H9 (cell line): ENCODE measurements at regions not wholly inside any gene's neighbourhood (a gene's known extent, or its start where the extent isn't known, plus 50 kb on each side); places are given as distances from the start of the nearest gene placed in this dataset.

ENCODE experiments used
- DNase-seq: peaks from one replicate; pipeline ENCODE4 v3.0.0-alpha.2; 2017
- H2AFZ ChIP-seq: one replicate; pipeline ENCODE4 v1.6.1; 2013; ENCODE audit warnings: mild to moderate bottlenecking, low read length, control low read depth, moderate library complexity
- H2AK5ac ChIP-seq: 2 replicates; pipeline ENCODE4 v1.6.1; 2013; ENCODE audit warnings: low read length, control low read depth, mixed read lengths; ENCODE audit not compliant: insufficient read length
- H2BK120ac ChIP-seq: one replicate; pipeline ENCODE4 v1.6.1; 2013; ENCODE audit warnings: low read depth, mild to moderate bottlenecking, low read length, control low read depth, inconsistent platforms; ENCODE audit not compliant: poor library complexity, severe bottlenecking
- H2BK12ac ChIP-seq: 2 replicates; pipeline ENCODE4 v1.6.1; 2013; ENCODE audit warnings: low read length, control low read depth, mixed read lengths, low read depth; ENCODE audit not compliant: insufficient read length
- H2BK15ac ChIP-seq: 2 replicates; pipeline ENCODE4 v1.6.1; 2013; ENCODE audit warnings: low read depth, low read length, control low read depth
- H2BK20ac ChIP-seq: one replicate; pipeline ENCODE4 v1.6.1; 2013; ENCODE audit warnings: low read depth, mild to moderate bottlenecking, low read length, control low read depth, inconsistent platforms; ENCODE audit not compliant: poor library complexity, severe bottlenecking
- H2BK5ac ChIP-seq: 2 replicates; pipeline ENCODE4 v1.6.1; 2013; ENCODE audit warnings: low read length, control low read depth, mixed read lengths; ENCODE audit not compliant: insufficient read length
- H3K14ac ChIP-seq: 2 replicates; pipeline ENCODE4 v1.6.1; 2013; ENCODE audit warnings: low read length, control low read depth; ENCODE audit not compliant: insufficient read depth
- H3K18ac ChIP-seq: 2 replicates; pipeline ENCODE4 v1.6.1; 2013; ENCODE audit warnings: low read depth, mild to moderate bottlenecking, mixed read lengths, low read length, control low read depth; ENCODE audit not compliant: insufficient read length
- H3K23ac ChIP-seq: 2 replicates; pipeline ENCODE4 v1.6.1; 2013; ENCODE audit warnings: low read length, control low read depth, mixed read lengths, low read depth; ENCODE audit not compliant: insufficient read length
- H3K23me2 ChIP-seq: 2 replicates; pipeline ENCODE4 v1.6.1; 2013; ENCODE audit warnings: low read depth, mild to moderate bottlenecking, mixed read lengths, low read length, control low read depth; ENCODE audit not compliant: insufficient read length, poor library complexity, severe bottlenecking
- H3K27ac ChIP-seq: 2 replicates; pipeline ENCODE4 v1.5.1; 2013; ENCODE audit warnings: low read length, control low read depth, mixed read lengths, low read depth; ENCODE audit not compliant: insufficient read length
- H3K27me3 ChIP-seq: 2 replicates; pipeline ENCODE4 v1.6.1; 2013; ENCODE audit warnings: low read length, control low read depth, inconsistent platforms; ENCODE audit not compliant: insufficient read depth
- H3K4ac ChIP-seq: 2 replicates; pipeline ENCODE4 v1.6.1; 2013; ENCODE audit warnings: low read depth, mild to moderate bottlenecking, control low read depth, inconsistent platforms, low read length, moderate library complexity
- H3K4me1 ChIP-seq: 2 replicates; pipeline ENCODE4 v1.6.1; 2013; ENCODE audit warnings: low read length, control low read depth, inconsistent platforms; ENCODE audit not compliant: insufficient read depth
- H3K4me2 ChIP-seq: 2 replicates; pipeline ENCODE4 v1.6.1; 2013; ENCODE audit warnings: low read length, control low read depth, mixed read lengths; ENCODE audit not compliant: insufficient read length, insufficient read depth
- H3K56ac ChIP-seq: 2 replicates; pipeline ENCODE4 v1.6.1; 2013; ENCODE audit warnings: low read depth, mild to moderate bottlenecking, mixed read lengths, low read length, control low read depth; ENCODE audit not compliant: insufficient read length
- H3K79me1 ChIP-seq: 2 replicates; pipeline ENCODE4 v1.6.1; 2013; ENCODE audit warnings: low read depth, mild to moderate bottlenecking, moderate library complexity, low read length, control low read depth, inconsistent platforms; ENCODE audit not compliant: insufficient read depth, poor library complexity, severe bottlenecking
- H3K79me2 ChIP-seq: 2 replicates; pipeline ENCODE4 v1.6.1; 2013; ENCODE audit warnings: low read length, control low read depth, inconsistent platforms; ENCODE audit not compliant: insufficient read depth
- H3K9ac ChIP-seq: 2 replicates; pipeline ENCODE4 v1.6.1; 2013; ENCODE audit warnings: low read length, control low read depth, mixed read lengths; ENCODE audit not compliant: insufficient read length; ENCODE audit errors: extremely low read depth
- H3K9me3 ChIP-seq: one replicate; pipeline ENCODE4 v1.6.1; 2013; ENCODE audit warnings: low read depth, low read length, inconsistent platforms; ENCODE audit not compliant: control insufficient read depth
- H3T11ph ChIP-seq: one replicate; pipeline ENCODE4 v1.6.1; 2013; ENCODE audit warnings: mild to moderate bottlenecking, low read length, control low read depth, inconsistent platforms
- H4K20me1 ChIP-seq: one replicate; pipeline ENCODE4 v1.6.1; 2013; ENCODE audit not compliant: control insufficient read depth, insufficient read length, insufficient read depth
- H4K5ac ChIP-seq: 2 replicates; pipeline ENCODE4 v1.6.1; 2013; ENCODE audit warnings: low read depth, mild to moderate bottlenecking, mixed read lengths, low read length, control low read depth; ENCODE audit not compliant: insufficient read length
- H4K8ac ChIP-seq: replicated peaks from 2 replicates; pipeline ENCODE4 v1.6.1; 2013; ENCODE audit warnings: low read length, control low read depth, mixed read lengths, low read depth; ENCODE audit not compliant: insufficient read length
- H4K91ac ChIP-seq: 2 replicates; pipeline ENCODE4 v1.6.1; 2013; ENCODE audit warnings: low read depth, mild to moderate bottlenecking, moderate library complexity, mixed read lengths, low read length, control low read depth; ENCODE audit not compliant: insufficient read length
- H3K27ac Mint-ChIP-seq, 3 experiments: 2 replicates in 2 of 3; 3 replicates in 1 of 3; pipeline ENCODE4 v1.8.0; 2020 to 2021; ENCODE audit warnings: mixed read lengths in 3 of 3, mild to moderate bottlenecking in 1 of 3, moderate library complexity in 1 of 3
- H3K27me3 Mint-ChIP-seq: 2 replicates; pipeline ENCODE4 v1.8.0; 2021; ENCODE audit warnings: low read depth, mild to moderate bottlenecking, moderate library complexity, mixed read lengths
- H3K36me3 Mint-ChIP-seq, 3 experiments: 2 replicates in 2 of 3; 3 replicates in 1 of 3; pipeline ENCODE4 v1.8.0; 2020 to 2021; ENCODE audit warnings: low read depth in 3 of 3, mixed read lengths in 3 of 3; ENCODE audit not compliant: insufficient read depth in 1 of 3
- H3K4me1 Mint-ChIP-seq, 2 experiments: 2 replicates each; pipeline ENCODE4 v1.8.0; 2020; ENCODE audit warnings: mixed read lengths in 2 of 2
- H3K4me3 Mint-ChIP-seq, 2 experiments: 2 replicates in 1 of 2; 3 replicates in 1 of 2; pipeline ENCODE4 v1.8.0; 2020 to 2021; ENCODE audit warnings: mild to moderate bottlenecking in 2 of 2, mixed read lengths in 2 of 2, moderate library complexity in 1 of 2
- H3K9me3 Mint-ChIP-seq, 2 experiments: 2 replicates in 1 of 2; 3 replicates in 1 of 2; pipeline ENCODE4 v1.8.0; 2020; ENCODE audit warnings: mild to moderate bottlenecking in 2 of 2, mixed read lengths in 2 of 2, moderate library complexity in 1 of 2
- CTCF ChIP-seq: fragments of 200-600 bp; sonication (generic); conservative IDR thresholded peaks from 3 replicates; pipeline ENCODE4 v1.8.0; 2021; ENCODE audit warnings: antibody characterized with exemption, mild to moderate bottlenecking
- WGBS: extraction: QIAGEN DNeasy Blood & Tissue Kit; methylation state at CpG from one replicate; pipeline ENCODE4 v1.1.7; 2013; ENCODE audit warnings: missing lambda C conversion rate, low lambda C conversion rate, mixed read lengths; ENCODE audit not compliant: insufficient read length; ENCODE audit errors: extremely low coverage; 5-methylcytosine and 5-hydroxymethylcytosine counted together

DNA sequence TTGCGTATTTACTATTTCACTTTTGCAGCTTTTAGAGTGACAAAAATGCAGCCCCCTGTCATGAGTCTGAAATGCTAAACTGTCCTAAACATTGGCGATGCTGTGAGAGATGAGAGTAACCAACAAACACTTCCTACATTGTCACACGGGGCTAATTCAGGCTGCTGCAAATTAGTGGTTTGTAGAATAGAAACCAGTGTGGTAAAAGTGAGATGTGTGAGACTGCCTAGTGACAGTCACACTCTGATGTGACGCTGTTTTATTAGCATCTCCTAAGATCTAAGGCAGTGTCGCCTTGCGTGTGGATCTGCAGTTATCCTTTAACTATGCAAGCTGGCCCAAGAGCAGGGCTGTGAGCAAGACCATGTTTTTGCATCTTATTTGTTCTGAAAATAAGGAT lies 800.2 kb upstream of the TENM3 start:
- Histone ChIP-seq H3K79me1 (no peaks in the 10 kb centered on the region), H3K79me2 (no peaks in the 10 kb centered on the region), H2AFZ (no peak overlapping the region), H3K9me3 (no peaks in the 10 kb centered on the region), H4K91ac (no peak overlapping the region), H4K5ac (no peak overlapping the region), H3K14ac (no peak overlapping the region), H3K4me1 (no peaks in the 10 kb centered on the region; the same call in 1 of the 2 replicates), H3K4me2 (no peak overlapping the region), H4K20me1 (no peaks in the 10 kb centered on the region), H3K27ac (no peak overlapping the region), H2BK5ac (no peak overlapping the region), H3K18ac (no peak overlapping the region), H3K27me3 (no peaks in the 10 kb centered on the region), H3K4ac (no peak overlapping the region), H4K8ac (no peak overlapping the region), H2BK20ac (no peak overlapping the region), H3T11ph (no peak overlapping the region), H3K23ac (no peak overlapping the region), H2AK5ac (no peak overlapping the region), H2BK12ac (no peak overlapping the region), H2BK120ac (no peak overlapping the region), H3K23me2 (no peaks in the 10 kb centered on the region), H3K56ac (no peak overlapping the region), H3K9ac (no peak overlapping the region), H2BK15ac (no peak overlapping the region)
- Mint-ChIP-seq H3K4me1 (peaks cover 8 to 11% of the 10 kb centered on the region in 2 experiments), H3K9me3 (no peaks in the 10 kb centered on the region), H3K4me3 (no peak overlapping the region), H3K27me3 (no peaks in the 10 kb centered on the region), H3K36me3 (no peaks in the 10 kb centered on the region), H3K27ac (no peak overlapping the region)
- no peak for DNase-seq
- no CpG with 5 or more reads among the region's 6 CpGs for WGBS
- no peak for TF ChIP-seq CTCF
